ENCODE measurements at regions not wholly inside any gene's neighbourhood (a gene's known extent, or its start where the extent isn't known, plus 50 kb on each side); places are given as distances from the start of the nearest gene placed in this dataset.

- ChIA-PET RAD21 (ENCODE audit: low non-redundant PET in 1 of 2, low total read pairs in 2 of 2, uncharacterized antibody in 2 of 2, unreplicated experiment in 2 of 2) (no interaction called here), POLR2A (no interaction called here)
- TF ChIP-seq SP1 (IDR thresholded peaks at IDR 0.05; ENCODE audit: low read depth) (no peak), ZNF274 (IDR thresholded peaks at IDR 0.05; ENCODE audit: low read depth, low read length) (no peak), FOSL1 (IDR thresholded peaks at IDR 0.05; ENCODE audit: low read depth) (no peak), REST (IDR thresholded peaks at IDR 0.05; ENCODE audit: low read depth) (no peak), CBX3 (IDR thresholded peaks at IDR 0.05; ENCODE audit: low read depth) (no peak), CTCF (IDR thresholded peaks at IDR 0.05 in 2 of 3, conservative IDR thresholded peaks at IDR 0.05 in 1 of 3; ENCODE audit: borderline replicate concordance in 1 of 3, insufficient read depth in 1 of 3, low read depth in 2 of 3, low read length in 2 of 3) (no peak), ZBTB33 (IDR thresholded peaks at IDR 0.05; ENCODE audit: extremely low read depth, insufficient replicate concordance, low read length) (no peak), EZH2phosphoT487 (IDR thresholded peaks at IDR 0.05; ENCODE audit: borderline replicate concordance) (no peak), EGR1 (IDR thresholded peaks at IDR 0.05; ENCODE audit: low read depth) (no peak), MAX (IDR thresholded peaks at IDR 0.05) (no peak), ZFX (IDR thresholded peaks at IDR 0.05) (no peak), POLR2A (IDR thresholded peaks at IDR 0.05; ENCODE audit: borderline replicate concordance, extremely low read depth, insufficient read depth, insufficient read length) (no peak), RAD21 (IDR thresholded peaks at IDR 0.05; ENCODE audit: low read depth) (no peak)
These were observed 63.9 kb upstream of the VAV3 start for GRCh38 chr1:108028841-108029388.

More at GRCh38 chr1:108028841-108029388, 63.9 kb upstream of the VAV3 start:
- CTCF ChIA-PET: no interaction called here
- Histone ChIP-seq H2AFZ (ENCODE audit: low read depth, low read length, poor library complexity, severe bottlenecking) (no peak overlapping the region), H3K27me3 (ENCODE audit: insufficient read depth, low read length) (peaks cover 51% of the 10 kb centered on the region), H3K9me2 (ENCODE audit: insufficient read depth) (no peaks in the 10 kb centered on the region), H3K9me3 (ENCODE audit: control insufficient read depth in 1 of 2, insufficient read depth in 1 of 2, low read depth in 1 of 2, low read length in 2 of 2) (no peaks in the 10 kb centered on the region), H3K36me3 (ENCODE audit: control insufficient read depth in 1 of 2, insufficient read depth in 2 of 2, low read length in 2 of 2) (no peaks in the 10 kb centered on the region), H3K4me2 (ENCODE audit: low read length) (no peak overlapping the region), H3K79me2 (ENCODE audit: insufficient read depth, low read length) (no peaks in the 10 kb centered on the region), H3K27ac (ENCODE audit: low read depth, low read length) (no peak overlapping the region), H3K4me3 (replicated peaks in 1 of 2; ENCODE audit: low read depth in 1 of 2, low read length in 2 of 2) (no peak overlapping the region), H3K9ac (ENCODE audit: low read length) (no peak overlapping the region), H4K20me1 (ENCODE audit: insufficient read depth) (no peaks in the 10 kb centered on the region), H3K4me1 (ENCODE audit: control insufficient read depth in 1 of 2, insufficient read depth in 2 of 2, low read length in 2 of 2) (no peaks in the 10 kb centered on the region)
- DNase-seq (ENCODE audit: low read depth, low spot score) (no peak), ATAC-seq (no peak)
- BruUV-seq (replicated peaks): no TSS peak
- intact Hi-C loops (cut with micrococcal nuclease): no loop called here

Measured in HCT116 (cell line).